ENCODE measurements at regions not wholly inside any gene's neighbourhood (a gene's known extent, or its start where the extent isn't known, plus 50 kb on each side); places are given as distances from the start of the nearest gene placed in this dataset.

DNA sequence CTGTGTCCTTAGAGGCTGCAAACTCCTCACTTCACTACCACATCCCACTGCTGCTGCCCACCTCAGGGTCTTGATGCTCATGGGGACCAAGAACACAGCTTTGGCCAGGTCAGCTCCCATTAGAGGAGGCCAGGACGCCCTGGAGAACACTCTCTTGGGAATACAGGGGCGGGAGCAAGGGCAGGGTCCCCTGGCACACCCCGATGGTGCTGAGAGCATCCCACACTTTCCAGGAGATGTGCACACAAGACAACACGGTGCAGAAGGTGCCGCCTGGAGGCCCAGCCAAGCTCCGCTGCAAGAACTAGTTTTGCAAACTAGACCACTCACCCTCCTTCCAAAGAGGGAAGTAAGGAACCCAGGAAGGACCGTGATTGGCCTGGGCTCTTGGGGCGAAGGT is 304.4 kb upstream of the SALL3 start:
- no peak for DNase-seq (ENCODE audit: low read depth in 2 of 3, low spot score in 2 of 3)

DNA sequence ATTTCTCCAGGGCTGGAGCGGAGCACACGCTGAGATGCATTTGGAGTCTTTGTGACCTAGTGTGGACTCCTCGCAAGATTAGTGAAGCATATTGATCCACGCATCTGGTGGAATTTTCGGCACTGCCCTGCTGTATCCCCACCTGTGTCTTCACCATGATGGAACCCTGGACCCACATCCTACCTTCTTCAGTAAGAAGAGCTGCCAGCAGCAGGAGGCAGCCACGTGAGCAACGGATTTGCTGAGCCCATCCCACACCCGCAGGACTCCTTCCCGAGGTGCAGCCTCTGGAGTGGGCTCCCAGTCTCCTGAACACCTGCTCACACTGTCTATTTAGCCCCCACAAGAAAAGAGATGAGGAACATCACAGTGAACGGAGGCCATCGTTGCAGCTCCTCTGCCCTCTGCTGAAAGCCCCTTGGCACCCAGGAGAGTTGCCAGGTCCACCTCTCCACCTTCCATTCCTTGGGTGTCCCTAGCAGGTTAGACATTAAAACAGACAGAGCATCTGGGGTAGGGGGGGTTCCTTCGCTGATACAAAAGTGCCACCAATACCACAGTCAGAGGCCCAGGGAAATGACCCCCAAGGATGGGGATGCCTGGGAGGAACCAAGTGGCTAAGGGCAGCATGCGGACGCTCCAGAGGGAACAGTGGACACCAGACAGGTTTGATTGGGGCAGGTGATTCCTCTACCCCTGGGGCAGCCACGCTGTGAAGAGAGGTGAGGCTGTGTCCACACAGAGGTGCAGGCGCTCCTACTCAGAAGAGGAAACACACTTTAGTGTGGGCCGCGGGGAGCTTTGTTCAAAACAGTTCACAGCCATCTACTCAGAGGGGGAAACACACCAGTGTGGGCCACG is 302.8 kb upstream of the SALL3 start:
- DNase-seq (ENCODE audit: low read depth in 2 of 3, low spot score in 2 of 3) = no peak

DNA sequence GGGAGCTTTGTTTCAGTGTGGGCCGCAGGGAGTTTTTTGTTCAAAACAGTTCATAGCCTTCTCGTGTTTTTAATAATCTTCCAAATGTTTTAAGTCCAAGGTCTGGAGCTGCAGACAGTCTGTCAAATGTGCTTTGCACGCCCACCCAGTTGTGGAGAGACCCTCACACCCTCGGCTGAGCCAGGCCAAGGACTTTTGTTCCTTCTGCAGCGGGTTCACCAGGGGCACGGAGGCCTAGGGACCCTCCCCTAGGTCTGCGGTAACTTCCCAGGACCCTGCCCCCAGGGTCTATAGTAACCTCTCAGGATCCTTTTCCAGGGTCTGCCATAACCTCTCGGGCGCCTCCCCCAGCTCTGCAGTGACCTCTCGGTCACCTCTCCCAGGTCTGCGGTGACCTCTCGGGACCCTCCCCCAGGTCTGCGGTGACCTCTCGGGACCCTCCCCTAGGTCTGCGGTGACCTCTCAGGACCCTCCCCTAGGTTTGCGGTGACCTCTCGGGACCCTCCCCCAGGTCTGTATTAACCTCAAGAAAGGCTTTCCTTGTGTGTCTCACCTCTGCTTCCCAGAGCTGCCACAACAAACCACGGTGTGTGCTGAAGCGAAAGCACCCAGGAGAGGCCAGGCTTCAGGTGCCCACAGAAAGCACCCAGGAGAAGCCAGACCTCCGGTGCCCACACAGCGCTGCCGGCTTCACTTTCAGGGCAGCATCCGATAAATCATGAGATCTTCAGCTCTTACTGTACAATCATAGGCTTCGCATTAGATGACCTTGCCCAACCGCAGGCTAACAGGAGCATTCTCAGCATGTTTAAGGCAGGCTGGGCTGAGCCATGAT is 301.9 kb upstream of the SALL3 start:
- no peak for DNase-seq (ENCODE audit: low read depth in 2 of 3, low spot score in 2 of 3)

DNA sequence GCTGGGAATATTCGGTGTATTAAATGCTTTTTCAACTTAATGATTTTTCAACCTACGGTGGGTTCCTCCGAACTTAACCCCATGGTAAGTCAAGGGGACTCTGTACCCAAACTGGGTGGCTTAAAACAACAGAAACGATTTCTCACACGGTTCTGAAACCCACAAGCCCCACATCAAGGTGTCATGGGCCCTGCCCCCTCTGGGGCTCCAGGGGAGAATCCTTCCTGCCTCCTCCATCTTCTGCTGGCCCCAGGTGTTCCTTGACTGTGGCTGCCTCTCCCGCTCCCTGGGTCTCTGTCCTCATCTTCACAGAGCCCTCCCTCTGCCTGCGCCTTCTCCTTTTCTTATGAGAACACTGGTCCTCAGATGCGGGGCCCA is 301.3 kb upstream of the SALL3 start:
- no peak for DNase-seq (ENCODE audit: low read depth in 2 of 3, low spot score in 2 of 3)

DNA sequence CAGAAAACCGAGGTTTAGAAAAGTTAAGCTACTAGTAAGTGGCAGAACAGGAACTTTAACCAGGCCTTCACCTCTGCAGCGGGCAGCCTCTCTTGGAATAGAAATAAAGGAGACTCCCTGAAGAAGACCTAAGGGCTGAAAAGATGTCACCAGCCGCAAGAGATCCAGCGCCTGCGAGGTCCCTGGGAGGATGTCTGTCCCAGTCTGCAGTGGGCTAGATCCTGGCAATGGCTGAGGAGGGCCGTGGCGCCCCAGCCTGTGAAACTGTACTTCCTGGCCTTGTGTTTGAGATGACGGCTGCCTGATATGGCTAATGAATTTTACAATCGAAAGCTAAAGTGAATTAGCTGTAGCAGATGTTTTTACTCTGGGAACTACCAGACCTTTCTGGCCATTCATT is 300.6 kb upstream of the SALL3 start:
- no peak for DNase-seq (ENCODE audit: low read depth in 2 of 3, low spot score in 2 of 3)

DNA sequence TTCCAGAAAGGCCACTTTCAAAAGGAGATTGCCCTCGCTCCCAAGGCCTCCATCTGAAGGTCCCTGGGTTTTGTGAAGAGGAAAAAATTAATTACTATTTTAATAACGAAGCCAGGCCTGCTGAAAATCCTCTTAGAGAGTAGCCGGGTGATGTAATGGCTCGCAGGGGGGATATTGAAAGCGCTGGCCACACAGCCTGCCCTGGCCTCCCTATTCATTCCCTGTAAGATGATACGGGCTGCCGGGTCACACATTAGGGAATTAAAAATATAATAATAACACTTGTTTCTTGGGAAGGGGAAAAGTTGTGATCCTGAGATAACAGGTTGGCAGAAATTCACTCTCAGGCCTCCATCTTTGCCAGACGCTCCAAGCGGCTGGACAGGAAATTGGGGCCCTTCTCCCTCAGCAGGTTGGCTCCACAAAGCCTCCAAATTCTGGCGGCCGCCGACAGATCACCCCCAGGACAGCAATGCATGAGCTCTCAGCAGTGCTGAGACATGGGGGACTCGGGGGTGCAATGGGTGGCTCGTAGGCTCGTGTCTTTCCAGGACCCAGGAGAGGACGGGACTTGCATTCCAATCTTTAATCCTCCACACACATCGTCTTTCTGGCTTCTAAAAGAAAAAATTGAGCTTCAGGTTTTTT is 299.9 kb upstream of the SALL3 start:
- DNase-seq (ENCODE audit: low read depth in 2 of 3, low spot score in 2 of 3) = no peak

DNA sequence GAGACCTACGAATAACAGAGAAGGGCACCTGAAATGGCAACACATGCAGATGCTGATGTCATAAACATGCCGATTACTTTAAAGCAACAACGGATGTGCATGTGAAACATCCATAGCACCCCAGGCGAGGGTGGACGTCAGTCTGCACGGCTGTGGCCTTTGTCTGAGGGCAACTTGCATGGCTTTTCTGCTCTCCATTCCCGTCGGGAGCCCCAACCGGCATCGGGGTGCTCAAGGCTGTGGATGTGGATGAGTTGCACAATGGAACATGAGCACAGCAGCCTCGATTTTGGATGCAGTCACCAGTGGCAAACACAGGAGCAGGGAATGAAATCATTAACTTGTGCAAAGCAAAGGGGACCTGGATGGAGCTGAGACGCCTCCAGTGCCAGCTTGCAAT is 298.2 kb upstream of the SALL3 start:
- DNase-seq (ENCODE audit: low read depth in 2 of 3, low spot score in 2 of 3) = no peak

DNA sequence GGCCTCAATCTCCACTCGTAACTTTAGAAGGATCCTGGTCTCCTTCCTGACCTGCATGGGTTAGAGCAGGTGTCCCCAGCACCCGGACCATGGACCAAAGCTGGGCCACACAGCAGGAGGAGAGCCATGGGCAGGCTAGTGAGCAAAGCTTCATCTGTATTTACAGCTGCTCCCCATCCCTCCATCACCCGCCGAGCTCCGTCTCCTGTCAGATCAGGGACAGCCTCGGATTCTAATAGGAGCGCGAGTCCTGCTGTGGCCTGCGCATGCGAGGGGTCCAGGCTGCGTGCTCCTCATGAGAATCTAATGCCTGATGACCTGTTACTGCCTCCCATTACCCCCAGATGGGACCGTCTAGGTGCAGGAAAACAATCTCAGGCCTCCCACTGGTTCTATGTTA is 297.7 kb upstream of the SALL3 start:
- DNase-seq (ENCODE audit: low read depth in 2 of 3, low spot score in 2 of 3) = no peak

DNA sequence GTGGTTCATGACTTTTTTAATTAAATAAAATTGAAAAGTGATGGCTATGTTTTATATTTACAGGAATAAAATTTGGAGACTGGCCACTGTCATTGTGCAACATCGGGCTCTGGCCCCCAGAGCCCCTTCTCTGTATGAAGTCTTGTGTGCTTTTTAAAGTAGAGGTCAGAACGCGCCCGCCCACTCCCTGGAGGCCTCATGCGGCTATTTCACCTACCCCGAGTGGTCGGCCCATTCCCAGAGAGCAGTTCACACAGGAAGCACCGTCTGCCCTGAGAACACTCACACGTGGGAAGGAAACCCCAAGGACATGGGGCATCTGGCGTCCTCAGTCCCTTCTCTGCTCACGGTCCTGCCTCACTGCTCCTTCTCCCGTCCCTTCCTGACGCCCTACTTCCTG is 296.9 kb upstream of the SALL3 start:
- DNase-seq (ENCODE audit: low read depth in 2 of 3, low spot score in 2 of 3) = no peak

DNA sequence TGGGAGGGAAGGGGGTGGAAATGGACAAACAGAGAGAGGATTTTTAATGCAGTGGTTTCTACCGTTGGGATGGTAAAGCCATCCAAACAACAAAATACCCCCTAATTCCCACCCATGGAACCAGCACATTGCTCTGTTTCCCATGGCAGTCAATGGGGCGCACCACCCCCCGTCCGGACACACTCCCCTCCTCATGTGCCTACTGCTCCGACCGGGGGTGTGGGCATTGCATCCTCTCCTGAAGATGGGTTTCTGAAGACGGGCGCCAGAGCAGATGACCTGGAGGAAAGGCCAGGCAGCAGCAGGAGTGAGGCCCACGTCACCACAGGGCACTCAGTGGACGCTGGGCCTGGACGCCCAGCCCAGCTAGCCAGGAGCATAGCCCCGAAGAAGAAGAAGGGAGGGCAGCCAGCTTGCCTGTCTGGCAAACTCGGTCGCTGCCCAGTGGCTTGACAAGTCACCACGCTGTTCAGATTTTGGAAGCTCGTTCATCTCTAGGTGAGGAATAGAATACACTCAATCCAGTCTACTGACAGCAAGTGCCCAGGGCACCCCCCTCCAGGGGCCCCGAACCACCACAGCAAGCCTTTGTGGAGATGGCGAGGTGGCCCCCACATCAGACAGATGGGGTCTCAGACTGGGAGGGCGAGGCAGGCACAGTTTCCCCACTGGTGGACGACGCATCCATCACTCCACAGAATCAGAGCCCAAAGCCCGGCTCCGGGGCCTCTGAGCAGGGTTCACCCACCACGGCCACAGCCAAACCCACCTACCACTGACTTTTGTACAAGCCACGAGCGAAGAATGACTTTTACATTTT is 296.2 kb upstream of the SALL3 start:
- no peak for DNase-seq (ENCODE audit: low read depth in 2 of 3, low spot score in 2 of 3)

DNA sequence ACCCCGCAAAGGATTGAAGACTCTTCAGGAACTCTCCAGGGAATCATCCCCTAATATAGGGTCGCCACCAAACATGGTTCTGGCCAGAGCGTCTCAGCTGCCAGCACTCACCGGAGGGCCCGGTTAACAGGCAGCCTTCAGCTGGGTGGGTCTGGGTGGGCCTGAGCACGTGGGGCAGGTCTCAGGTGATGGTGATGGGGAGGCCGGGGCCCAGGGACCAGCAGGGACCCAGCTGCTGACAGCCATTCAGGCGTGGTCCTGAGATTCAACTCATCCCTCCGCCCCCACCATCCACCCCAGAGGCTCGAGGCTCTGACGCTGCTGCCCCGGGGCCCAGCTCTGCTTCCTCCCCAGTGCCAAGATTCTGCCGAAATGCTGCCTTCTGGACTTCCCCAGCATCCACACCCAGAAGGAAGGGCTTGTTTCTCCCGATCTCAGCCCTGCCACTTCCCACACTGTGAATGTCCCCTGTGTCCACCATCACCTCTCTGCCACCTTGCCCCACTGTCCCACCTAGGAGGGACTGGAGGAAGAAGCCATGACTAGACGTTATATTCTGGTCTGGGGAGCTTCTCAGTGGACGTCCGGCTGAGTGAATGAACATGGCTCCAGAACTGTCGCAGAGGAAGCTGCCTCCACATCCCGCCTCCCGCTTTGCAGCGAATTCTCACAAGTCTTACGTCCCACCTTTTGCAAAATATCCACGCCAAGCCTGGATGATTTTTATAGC is 294.2 kb upstream of the SALL3 start:
- no peak for DNase-seq (ENCODE audit: low read depth in 2 of 3, low spot score in 2 of 3)

DNA sequence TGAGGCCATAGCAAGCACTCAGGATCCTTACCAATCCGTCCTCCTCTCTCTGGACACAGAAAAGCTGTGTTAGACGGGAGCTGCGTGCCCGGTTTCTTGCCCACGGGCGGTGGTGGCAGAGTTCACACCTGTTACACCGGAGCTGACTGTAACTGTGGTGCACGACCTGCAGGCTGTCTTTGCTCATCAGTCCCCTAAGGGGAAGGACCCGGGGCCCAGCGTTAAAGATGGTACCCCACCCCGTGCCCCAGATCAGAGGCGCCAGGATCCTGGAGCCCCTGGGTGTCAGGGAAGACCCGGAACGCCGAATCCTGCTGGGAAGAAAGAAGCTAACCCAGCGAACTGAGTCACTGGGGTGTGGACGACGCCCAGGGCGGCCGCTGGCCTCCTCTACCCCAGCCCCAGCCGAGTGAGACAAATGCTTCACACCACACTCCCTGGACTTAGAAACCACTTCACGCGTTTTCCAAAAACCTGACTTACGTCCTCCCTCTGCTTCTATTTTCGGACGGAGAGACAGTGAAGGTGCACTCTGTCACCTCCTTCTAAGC is 293.6 kb upstream of the SALL3 start:
- no peak for DNase-seq (ENCODE audit: low read depth in 2 of 3, low spot score in 2 of 3)

DNA sequence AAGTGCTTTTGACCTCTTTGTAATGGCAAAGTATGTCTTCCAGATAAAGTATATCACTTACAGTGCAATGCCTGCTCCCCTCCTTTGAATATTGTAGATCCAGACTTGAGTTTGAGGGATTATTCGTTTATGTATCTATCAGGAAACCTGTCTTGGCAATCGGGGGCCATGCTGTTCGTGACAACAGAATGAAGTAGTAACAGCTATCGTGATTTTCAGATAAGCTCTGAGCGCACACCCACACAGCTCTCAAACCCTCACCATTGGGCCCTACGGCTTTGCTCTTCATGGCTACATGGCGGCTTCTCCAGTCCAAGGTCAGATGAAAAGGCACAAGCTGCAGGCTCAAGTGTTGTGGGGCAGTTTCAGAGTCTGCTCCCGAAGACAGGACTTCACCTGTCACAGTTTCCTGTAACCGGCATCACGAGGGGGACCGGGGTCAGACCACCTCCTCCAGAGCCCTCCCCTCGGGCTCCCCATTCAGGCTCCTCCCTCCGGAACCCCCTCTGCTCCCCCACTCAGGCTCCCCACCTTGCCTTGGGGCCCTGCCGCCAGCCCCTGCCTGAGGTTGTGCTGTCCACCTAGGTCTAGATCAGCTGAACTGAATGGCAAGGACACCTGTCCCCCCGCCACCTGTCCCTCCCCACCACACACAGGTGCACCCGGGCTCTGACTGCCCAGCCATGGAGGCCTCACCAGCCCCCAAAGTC is 292.5 kb upstream of the SALL3 start:
- no peak for DNase-seq (ENCODE audit: low read depth in 2 of 3, low spot score in 2 of 3)

DNA sequence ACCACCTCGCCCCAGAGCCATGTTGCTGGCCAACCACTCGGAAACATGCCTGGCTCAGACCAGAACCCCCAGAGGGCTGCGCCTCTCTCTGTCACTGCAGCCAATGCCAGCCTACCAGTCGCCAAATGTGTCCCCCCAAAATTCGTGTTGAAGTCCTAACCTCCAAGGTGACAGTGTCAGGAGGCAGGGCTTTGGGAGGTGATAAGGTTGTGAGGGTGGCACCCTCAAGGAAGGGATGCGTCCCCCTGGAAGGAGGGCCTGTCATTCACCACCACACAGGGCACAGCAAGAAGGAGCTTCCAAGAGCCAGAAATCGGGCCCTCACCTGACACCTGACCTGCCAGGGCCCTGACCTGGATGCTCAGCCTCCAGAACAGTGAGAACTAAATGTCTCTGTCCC is 291.9 kb upstream of the SALL3 start:
- DNase-seq (ENCODE audit: low read depth in 2 of 3, low spot score in 2 of 3) = no peak

DNA sequence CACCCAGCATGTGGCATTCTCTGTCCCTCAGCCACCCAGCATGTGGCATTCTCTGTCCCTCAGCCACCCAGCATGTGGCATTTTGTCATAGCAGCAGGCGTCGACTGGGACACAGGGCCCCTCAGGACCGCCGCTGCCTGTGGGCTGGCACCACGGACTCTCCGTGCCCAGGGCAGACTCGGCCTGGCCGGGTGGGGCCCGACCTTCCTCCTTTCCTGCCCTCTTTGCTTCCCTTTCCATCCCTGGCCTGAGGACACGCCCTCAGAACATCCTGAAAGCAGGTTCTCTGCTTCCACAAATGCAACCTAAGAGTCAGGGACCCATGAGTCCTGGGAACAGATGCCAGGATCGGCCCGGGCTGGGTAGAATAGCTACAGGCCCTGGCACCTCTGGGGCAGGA is 291.4 kb upstream of the SALL3 start:
- DNase-seq (ENCODE audit: low read depth in 2 of 3, low spot score in 2 of 3) = no peak

DNA sequence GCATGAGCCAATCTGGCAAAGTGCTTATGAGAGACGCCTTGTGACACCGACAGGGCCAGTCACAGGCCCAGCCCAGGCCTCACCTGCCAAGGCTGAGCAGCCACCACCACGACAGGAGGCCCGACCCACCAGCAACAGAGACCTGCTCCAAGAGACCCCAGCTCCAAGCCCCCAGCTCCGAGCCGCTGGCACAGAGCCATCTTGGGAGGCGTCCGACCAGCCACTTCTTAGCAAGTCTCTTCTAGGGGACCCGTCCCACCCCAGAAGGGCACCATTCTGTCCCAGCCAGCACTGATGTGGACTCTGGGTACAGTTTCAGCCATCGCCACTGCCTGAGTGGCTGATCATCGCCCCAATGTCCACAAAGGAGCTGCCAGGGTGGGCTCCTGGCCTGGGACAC is 290.7 kb upstream of the SALL3 start:
- no peak for DNase-seq (ENCODE audit: low read depth in 2 of 3, low spot score in 2 of 3)

DNA sequence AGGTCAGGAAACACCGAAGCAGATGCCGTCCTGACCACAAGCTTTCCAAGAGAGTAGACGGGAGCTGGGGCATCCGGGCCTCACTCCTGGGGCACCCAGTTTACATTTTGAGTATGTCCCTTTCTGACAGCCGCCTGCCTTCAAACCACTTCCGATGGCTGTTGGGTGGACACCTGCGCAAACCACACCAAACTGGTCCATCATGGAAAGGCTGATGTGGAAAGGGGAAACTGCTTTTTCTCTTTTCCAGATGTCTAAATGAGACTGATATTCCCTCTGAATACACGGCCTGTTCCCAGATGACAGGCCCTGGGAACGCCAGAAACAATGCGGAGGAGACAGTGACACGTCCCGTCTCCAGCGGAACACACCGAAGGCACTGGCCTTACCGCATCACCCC is 290.0 kb upstream of the SALL3 start:
- no peak for DNase-seq (ENCODE audit: low read depth in 2 of 3, low spot score in 2 of 3)

DNA sequence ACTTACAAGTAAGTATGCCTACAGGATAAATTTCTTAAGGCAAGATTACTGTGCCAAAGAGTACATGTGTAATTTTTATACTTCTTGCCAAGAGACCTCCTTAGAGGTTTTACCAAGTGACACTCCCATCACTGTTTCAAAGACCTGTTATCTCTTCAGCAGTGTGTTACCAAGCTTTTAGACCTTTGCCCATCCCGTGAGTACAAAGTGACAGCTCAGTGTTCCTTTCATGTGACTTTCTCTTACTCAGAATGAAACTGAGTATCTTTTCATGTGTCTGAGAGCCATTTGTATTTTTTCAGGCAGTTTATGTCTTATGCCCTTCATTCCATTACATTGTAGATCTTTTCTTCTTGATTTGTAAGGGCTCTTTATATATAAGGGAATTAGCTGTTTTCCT is 287.5 kb upstream of the SALL3 start:
- DNase-seq (ENCODE audit: low read depth in 2 of 3, low spot score in 2 of 3) = no peak

DNA sequence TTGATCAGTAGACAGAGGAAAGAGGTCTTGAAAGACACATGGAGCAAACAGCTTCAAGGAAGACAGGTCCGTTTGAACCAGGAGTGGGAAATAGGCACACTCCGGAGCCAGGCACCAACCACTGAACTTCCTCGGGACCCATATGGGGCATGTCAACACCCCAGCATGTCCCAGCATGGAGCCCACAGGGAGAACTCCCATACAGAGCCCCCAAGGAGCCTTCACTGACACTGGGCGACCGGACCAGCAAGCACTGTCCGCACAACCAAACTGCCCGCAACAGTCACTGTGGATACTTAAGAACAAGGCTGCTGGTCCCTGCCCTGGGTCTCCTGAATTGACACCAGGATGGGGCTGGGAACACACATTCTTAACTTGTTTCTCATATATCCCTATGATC is 286.2 kb upstream of the SALL3 start:
- DNase-seq (ENCODE audit: low read depth in 2 of 3, low spot score in 2 of 3) = no peak
